Caco-2 (cell line): ENCODE measurements at regions not wholly inside any gene's neighbourhood (a gene's known extent, or its start where the extent isn't known, plus 50 kb on each side); places are given as distances from the start of the nearest gene placed in this dataset.
A peak's percentile ranks its signal among the peaks of the same experiment; 100 is the strongest.

Experiments used
- BruUV-seq: library from RNA; stranded (reverse); fragments of 400-500 nt; replicated peaks from 2 replicates; lab custom pipeline; 2021; lab: Mats Ljungman, UMichigan
- CTCF ChIA-PET: fragments of 300-600 bp; sonication (Branson Sonifier 250); formaldehyde crosslinking; loops from one replicate; lab custom pipeline; 2022; ENCODE audit warnings: antibody characterized with exemption; lab: Charles Lee
- POLR2A ChIA-PET: fragments of 300-600 bp; sonication (Branson Sonifier 250); formaldehyde crosslinking; loops from one replicate; lab custom pipeline; 2022; ENCODE audit warnings: antibody characterized with exemption; lab: Charles Lee
- DNase-seq, 2 experiments: peaks; one replicate each; pipeline versions ENCODE4 v3.0.0 to v3.0.0-alpha.2; 2020 to 2022
- H3K27me3 ChIP-seq: replicated peaks from 2 replicates; pipeline ENCODE4 v1.6.0; 2011; ENCODE audit warnings: low read length; ENCODE audit not compliant: control insufficient read depth, insufficient read depth
- H3K36me3 ChIP-seq: 2 replicates; pipeline ENCODE4 v1.5.1; 2011; ENCODE audit warnings: low read length; ENCODE audit not compliant: control insufficient read depth, insufficient read depth
- H3K4me1 ChIP-seq: fragments of 250-450 bp; sonication (Bioruptor Pico); 2 replicates; pipeline ENCODE4 v1.5.1; 2020; ENCODE audit warnings: mild to moderate bottlenecking
- H3K4me3 ChIP-seq: 2 replicates; pipeline ENCODE4 v1.5.1; 2011; ENCODE audit warnings: low read depth, mild to moderate bottlenecking, control low read depth, low read length
- H3K9me3 ChIP-seq: fragments of 250-450 bp; sonication (Bioruptor Pico); 2 replicates; pipeline ENCODE4 v1.5.1; 2020; ENCODE audit warnings: mild to moderate bottlenecking, moderate library complexity
- H3K27ac Mint-ChIP-seq: one replicate; pipeline ENCODE4 v1.8.0; 2022; ENCODE audit warnings: mixed read lengths; ENCODE audit not compliant: unreplicated experiment
- H3K27me3 Mint-ChIP-seq: one replicate; pipeline ENCODE4 v1.8.0; 2022; ENCODE audit warnings: mixed read lengths; ENCODE audit not compliant: insufficient read depth, unreplicated experiment
- H3K36me3 Mint-ChIP-seq: one replicate; pipeline ENCODE4 v1.8.0; 2022; ENCODE audit warnings: mild to moderate bottlenecking, mixed read lengths; ENCODE audit not compliant: insufficient read depth, unreplicated experiment
- H3K4me1 Mint-ChIP-seq: one replicate; pipeline ENCODE4 v1.8.0; 2022; ENCODE audit warnings: low read depth, mixed read lengths; ENCODE audit not compliant: unreplicated experiment
- H3K4me3 Mint-ChIP-seq: one replicate; pipeline ENCODE4 v1.8.0; 2022; ENCODE audit warnings: mild to moderate bottlenecking, moderate library complexity, mixed read lengths; ENCODE audit not compliant: unreplicated experiment
- H3K9me3 Mint-ChIP-seq: one replicate; pipeline ENCODE4 v1.8.0; 2022; ENCODE audit warnings: mixed read lengths; ENCODE audit not compliant: unreplicated experiment
- CTCF ChIP-seq, 2 experiments: fragments of 200-600 bp in 1 of 2; IDR thresholded peaks; 1 replicate in 1 of 2; 2 replicates in 1 of 2; pipeline versions ENCODE4 v1.5.1 to v1.8.0; 2011 to 2022; ENCODE audit warnings: antibody characterized with exemption in 1 of 2, control low read depth in 1 of 2, inconsistent platforms in 1 of 2, low read depth in 1 of 2, low read length in 1 of 2, mild to moderate bottlenecking in 1 of 2, moderate library complexity in 1 of 2; ENCODE audit not compliant: insufficient read depth in 1 of 2, severe bottlenecking in 1 of 2, unreplicated experiment in 1 of 2
- intact Hi-C: fragments of 100-400 bp; cut with micrococcal nuclease; formaldehyde crosslinking; loops from one replicate; pipeline ENCODE4 v1.10.0; 2022; ENCODE audit not compliant: unreplicated experiment

GRCh38 chr7:142487124-142487523 lies 229.3 kb upstream of the PRSS58 start:
- no peak for TF ChIP-seq CTCF (IDR thresholded peaks at IDR 0.05; ENCODE audit: insufficient read depth in 1 of 2, low read depth in 1 of 2, low read length in 1 of 2, severe bottlenecking in 1 of 2, unreplicated experiment in 1 of 2)
- ChIA-PET CTCF (interaction anchor here (0.9 kb wide), 1 partner anchor 19 kb away, joined by 5 read pairs; no protein-coding TSS in a partner anchor), POLR2A (no interaction called here)
- Mint-ChIP-seq H3K27me3 (peaks cover 26% of the 10 kb centered on the region), H3K27ac (no peak overlapping the region), H3K4me1 (no peaks in the 10 kb centered on the region), H3K9me3 (no peaks in the 10 kb centered on the region), H3K4me3 (no peak overlapping the region), H3K36me3 (no peaks in the 10 kb centered on the region)
- no TSS peak for BruUV-seq
- intact Hi-C loops: no loop called here
- Histone ChIP-seq H3K36me3 (no peaks in the 10 kb centered on the region), H3K27me3 (no peaks in the 10 kb centered on the region), H3K9me3 (no peaks in the 10 kb centered on the region), H3K4me1 (no peaks in the 10 kb centered on the region), H3K4me3 (no peak overlapping the region)
- no peak for DNase-seq

DNA sequence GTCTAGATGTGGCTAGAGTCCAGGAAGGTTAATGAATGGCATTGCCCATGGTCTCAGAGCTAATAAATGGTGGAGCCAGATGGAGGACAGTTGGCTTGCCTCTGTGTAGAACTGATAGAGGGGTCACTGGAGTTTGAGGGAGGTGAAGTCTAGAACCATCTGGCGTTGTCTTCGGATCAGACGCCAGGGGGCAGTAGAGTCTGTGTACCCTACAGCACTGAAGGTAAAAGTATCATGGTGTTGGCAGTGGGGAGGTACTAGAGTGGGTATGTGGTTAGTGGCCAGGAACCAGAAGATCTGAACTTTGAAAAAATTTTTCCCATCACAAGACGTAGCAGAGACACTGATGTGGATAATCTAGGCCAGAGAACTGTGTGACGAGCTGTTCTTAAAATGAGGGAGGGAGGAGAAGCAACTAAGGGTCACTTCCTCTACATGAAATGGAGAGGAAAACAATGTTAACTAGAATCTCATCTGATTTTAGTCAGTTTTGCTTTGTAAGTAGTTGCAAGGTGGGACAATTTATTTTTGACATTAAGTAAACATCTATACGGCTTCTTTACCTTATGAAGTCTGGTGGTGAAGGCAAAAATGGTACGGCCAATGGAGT lies 227.9 kb upstream of the PRSS58 start:
- no peaks in the 10 kb centered on the region for H3K9me3 ChIP-seq
- no peak for DNase-seq
- no peak overlapping the region for H3K27ac Mint-ChIP-seq
- H3K4me3 Mint-ChIP-seq: no peak overlapping the region
- H3K36me3 Mint-ChIP-seq: no peaks in the 10 kb centered on the region
- no TSS peak for BruUV-seq
- peaks cover 14% of the 10 kb centered on the region for H3K27me3 Mint-ChIP-seq
- CTCF ChIA-PET: no interaction called here
- no peaks in the 10 kb centered on the region for H3K4me1 Mint-ChIP-seq
- peak in 1 of 2 experiments; percentile 26 for TF ChIP-seq CTCF (IDR thresholded peaks at IDR 0.05; ENCODE audit: insufficient read depth in 1 of 2, low read depth in 1 of 2, low read length in 1 of 2, severe bottlenecking in 1 of 2, unreplicated experiment in 1 of 2)
- no peak overlapping the region for H3K4me3 ChIP-seq
- no peaks in the 10 kb centered on the region for H3K36me3 ChIP-seq
- H3K9me3 Mint-ChIP-seq: no peaks in the 10 kb centered on the region
- H3K27me3 ChIP-seq: no peaks in the 10 kb centered on the region
- no peaks in the 10 kb centered on the region for H3K4me1 ChIP-seq
- POLR2A ChIA-PET: no interaction called here
- intact Hi-C loops: no loop called here

GRCh38 chr7:142483659-142484317 lies 225.9 kb upstream of the PRSS58 start:
- Histone ChIP-seq H3K9me3 (no peaks in the 10 kb centered on the region), H3K27me3 (no peaks in the 10 kb centered on the region), H3K4me3 (no peak overlapping the region), H3K4me1 (no peaks in the 10 kb centered on the region), H3K36me3 (no peaks in the 10 kb centered on the region)
- intact Hi-C loops: loop anchor here (1.0 to 5.0 kb wide), 4 partner anchors 24 to 125 kb away; no protein-coding TSS in a partner anchor
- no TSS peak for BruUV-seq
- no peaks in the 10 kb centered on the region for H3K9me3 Mint-ChIP-seq
- DNase-seq: no peak
- no peaks in the 10 kb centered on the region for H3K4me1 Mint-ChIP-seq
- POLR2A ChIA-PET: no interaction called here
- peaks cover 8% of the 10 kb centered on the region for H3K27me3 Mint-ChIP-seq
- no peak overlapping the region for H3K27ac Mint-ChIP-seq
- CTCF ChIA-PET: interaction anchor here (0.5 to 1.3 kb wide), 2 partner anchors 127 to 298 kb away, joined by 3 read pairs; no protein-coding TSS in a partner anchor
- TF ChIP-seq CTCF (IDR thresholded peaks at IDR 0.05; ENCODE audit: insufficient read depth in 1 of 2, low read depth in 1 of 2, low read length in 1 of 2, severe bottlenecking in 1 of 2, unreplicated experiment in 1 of 2): no peak
- no peaks in the 10 kb centered on the region for H3K36me3 Mint-ChIP-seq
- H3K4me3 Mint-ChIP-seq: no peak overlapping the region
